Fibroblast of villous mesenchyme (primary cell): ENCODE measurements at regions not wholly inside any gene's neighbourhood (a gene's known extent, or its start where the extent isn't known, plus 50 kb on each side); places are given as distances from the start of the nearest gene placed in this dataset.

ENCODE experiments used
- DNase-seq: peaks from one replicate; pipeline ENCODE4 v3.0.0-alpha.2; 2010; ENCODE audit warnings: low read depth
- H3K4me3 ChIP-seq: 2 replicates; pipeline ENCODE4 v1.5.1; 2011; ENCODE audit warnings: low read depth, mild to moderate bottlenecking, low read length
- TF ChIP-seq, protein P1 (sequence below): IDR thresholded peaks from 2 replicates; pipeline ENCODE4 v1.5.1; 2012; ENCODE audit warnings: low read depth, mild to moderate bottlenecking, low read length; ENCODE audit not compliant: insufficient read depth

DNA sequence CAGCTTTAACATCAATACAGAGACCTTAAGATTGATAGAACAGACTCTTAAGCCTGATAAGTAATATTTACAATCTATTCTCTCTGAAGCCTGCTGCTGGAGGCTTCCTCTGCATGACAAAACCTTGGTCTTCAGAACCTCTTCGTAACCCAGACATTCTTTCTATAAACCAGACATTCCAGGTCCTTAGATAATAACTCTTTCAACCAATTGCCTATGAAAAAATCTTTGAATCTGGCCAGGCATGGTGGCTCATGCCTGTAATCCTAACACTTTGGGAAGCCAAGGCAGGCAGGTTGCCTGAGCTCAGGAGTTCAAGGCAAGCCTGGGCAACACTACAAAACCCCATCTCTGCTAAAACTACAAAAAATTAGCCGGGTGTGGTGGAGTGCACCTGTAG, 327.8 kb downstream of the ENC1 start:
- DNase-seq: no peak
- TF ChIP-seq, protein P1, sequence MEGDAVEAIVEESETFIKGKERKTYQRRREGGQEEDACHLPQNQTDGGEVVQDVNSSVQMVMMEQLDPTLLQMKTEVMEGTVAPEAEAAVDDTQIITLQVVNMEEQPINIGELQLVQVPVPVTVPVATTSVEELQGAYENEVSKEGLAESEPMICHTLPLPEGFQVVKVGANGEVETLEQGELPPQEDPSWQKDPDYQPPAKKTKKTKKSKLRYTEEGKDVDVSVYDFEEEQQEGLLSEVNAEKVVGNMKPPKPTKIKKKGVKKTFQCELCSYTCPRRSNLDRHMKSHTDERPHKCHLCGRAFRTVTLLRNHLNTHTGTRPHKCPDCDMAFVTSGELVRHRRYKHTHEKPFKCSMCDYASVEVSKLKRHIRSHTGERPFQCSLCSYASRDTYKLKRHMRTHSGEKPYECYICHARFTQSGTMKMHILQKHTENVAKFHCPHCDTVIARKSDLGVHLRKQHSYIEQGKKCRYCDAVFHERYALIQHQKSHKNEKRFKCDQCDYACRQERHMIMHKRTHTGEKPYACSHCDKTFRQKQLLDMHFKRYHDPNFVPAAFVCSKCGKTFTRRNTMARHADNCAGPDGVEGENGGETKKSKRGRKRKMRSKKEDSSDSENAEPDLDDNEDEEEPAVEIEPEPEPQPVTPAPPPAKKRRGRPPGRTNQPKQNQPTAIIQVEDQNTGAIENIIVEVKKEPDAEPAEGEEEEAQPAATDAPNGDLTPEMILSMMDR: no peak
- no peak overlapping the region for H3K4me3 ChIP-seq

DNA sequence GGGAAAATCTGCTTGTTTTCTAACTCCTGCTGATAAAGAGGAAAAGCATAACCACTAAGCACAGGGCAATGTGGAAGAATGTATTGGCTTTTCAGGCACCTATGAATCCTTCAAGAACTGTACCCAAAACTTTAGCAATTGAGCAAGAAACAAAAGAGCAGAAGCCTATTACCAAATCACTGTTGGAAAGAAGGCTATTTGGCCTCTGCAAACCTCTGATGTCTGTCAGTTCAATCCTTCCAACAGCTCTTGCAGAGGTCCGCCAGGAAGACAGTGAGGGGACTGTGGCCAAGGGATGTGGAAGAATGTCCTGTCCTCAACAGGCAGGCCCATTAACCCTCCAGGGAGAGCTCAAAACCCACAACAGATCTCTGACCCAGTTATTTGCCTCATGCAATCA, 328.6 kb downstream of the ENC1 start:
- DNase-seq: no peak
- TF ChIP-seq, protein P1: no peak
- no peak overlapping the region for H3K4me3 ChIP-seq

DNA sequence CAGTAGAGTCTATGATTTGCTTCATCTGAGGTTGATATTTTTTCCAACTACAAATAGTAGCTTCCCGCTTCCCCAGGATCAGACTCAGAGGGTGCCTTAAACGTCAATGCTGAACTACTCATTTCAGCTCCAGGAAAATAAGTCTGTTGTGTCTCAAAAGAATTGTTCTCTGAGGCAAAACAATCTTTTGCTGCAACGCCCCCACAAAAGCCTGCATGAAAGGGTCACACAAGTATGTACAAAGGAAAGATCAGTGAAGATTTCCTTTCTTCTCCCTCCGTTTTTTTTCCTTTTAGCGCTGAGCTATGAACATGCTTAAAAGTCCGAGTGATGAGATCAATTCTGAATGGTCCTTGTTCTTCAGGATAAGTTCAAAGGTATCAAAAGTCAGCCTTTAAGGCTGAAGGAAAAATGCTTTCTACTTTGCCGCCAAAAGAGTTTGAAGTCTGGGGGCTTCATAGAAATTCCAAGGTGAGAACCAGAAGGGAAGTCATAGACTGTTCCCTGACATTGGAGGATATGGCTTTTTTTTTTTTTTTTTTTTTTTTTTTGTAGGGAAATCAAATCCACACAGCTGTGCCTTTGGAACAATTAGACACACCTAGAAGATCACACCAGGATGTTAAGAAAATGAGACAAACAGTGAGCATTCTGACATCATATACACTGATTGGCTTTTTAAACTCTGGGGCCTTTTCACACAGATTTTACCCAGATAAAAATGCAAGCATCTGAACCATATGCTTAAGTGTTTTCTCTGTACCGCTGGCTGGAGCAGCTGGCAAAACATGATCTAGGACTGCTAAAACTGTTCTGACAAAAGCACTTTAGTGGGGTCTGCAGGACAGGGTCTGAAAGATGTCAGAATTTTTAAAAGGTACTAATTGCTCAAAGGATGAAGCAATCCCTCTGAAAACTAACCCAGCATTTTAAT, 329.3 kb downstream of the ENC1 start:
- peak; percentile 8 for DNase-seq
- TF ChIP-seq, protein P1: no peak
- no peak overlapping the region for H3K4me3 ChIP-seq

DNA sequence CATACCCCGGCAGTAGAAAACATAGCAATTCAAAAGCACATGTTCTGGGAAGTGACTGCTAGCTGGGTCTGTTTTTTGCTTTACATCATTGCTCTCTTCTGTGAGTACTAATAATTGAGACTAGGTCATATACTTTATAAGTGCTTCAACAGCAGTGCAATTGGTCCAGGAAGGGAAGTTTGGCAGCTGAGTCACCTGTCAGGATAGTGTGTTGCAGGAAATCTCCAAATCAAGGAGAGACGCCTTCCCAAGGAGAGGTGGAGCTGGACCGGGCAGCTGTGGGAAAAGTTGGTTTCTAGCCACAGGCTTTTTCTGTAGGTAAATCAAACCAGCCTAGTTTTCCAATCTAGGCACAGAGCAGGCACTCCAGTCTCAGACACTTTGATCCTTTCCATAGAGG, 330.1 kb downstream of the ENC1 start:
- H3K4me3 ChIP-seq: no peak overlapping the region
- DNase-seq: peak; percentile 17
- TF ChIP-seq, protein P1: no peak

- DNase-seq: no peak
- TF ChIP-seq, protein P1: no peak
- no peak overlapping the region for H3K4me3 ChIP-seq
Observed at GRCh38 chr5:74309050-74309449, 331.5 kb downstream of the ENC1 start.

GRCh38 chr5:74306845-74307244, 333.7 kb downstream of the ENC1 start:
- no peak for DNase-seq
- no peak overlapping the region for H3K4me3 ChIP-seq
- TF ChIP-seq, protein P1: no peak

GRCh38 chr5:74304536-74304935, 336.0 kb downstream of the ENC1 start:
- DNase-seq: no peak
- no peak overlapping the region for H3K4me3 ChIP-seq
- TF ChIP-seq, protein P1: no peak
